ENCODE measurements at regions not wholly inside any gene's neighbourhood (a gene's known extent, or its start where the extent isn't known, plus 50 kb on each side); places are given as distances from the start of the nearest gene placed in this dataset.

DNA sequence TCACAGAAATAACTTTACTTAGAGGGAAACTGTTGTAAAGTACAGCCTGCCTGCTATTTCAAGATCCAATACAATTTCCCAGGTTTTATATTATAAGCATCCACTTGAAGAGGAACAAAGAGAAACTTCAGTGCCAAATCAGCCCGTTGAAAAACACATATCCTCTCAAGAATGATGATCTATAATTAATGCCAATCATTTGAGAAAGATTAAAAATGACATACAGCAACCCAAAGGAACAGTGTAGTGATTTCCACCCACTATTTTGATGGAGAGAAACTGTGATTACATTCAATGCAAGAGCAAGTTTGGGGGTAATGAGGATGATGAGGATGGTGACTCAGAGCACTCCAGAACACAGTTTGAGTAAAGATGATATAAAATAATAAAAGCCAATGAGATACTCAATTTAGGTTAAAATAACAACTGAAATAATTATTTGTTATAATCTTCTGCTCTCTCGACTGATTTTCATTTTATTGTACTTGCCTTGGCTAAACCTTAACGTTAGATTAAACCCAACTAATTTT is 715.5 kb downstream of the NCAM2 start:
- TF ChIP-seq, protein P1, sequence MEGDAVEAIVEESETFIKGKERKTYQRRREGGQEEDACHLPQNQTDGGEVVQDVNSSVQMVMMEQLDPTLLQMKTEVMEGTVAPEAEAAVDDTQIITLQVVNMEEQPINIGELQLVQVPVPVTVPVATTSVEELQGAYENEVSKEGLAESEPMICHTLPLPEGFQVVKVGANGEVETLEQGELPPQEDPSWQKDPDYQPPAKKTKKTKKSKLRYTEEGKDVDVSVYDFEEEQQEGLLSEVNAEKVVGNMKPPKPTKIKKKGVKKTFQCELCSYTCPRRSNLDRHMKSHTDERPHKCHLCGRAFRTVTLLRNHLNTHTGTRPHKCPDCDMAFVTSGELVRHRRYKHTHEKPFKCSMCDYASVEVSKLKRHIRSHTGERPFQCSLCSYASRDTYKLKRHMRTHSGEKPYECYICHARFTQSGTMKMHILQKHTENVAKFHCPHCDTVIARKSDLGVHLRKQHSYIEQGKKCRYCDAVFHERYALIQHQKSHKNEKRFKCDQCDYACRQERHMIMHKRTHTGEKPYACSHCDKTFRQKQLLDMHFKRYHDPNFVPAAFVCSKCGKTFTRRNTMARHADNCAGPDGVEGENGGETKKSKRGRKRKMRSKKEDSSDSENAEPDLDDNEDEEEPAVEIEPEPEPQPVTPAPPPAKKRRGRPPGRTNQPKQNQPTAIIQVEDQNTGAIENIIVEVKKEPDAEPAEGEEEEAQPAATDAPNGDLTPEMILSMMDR (IDR thresholded peaks at IDR 0.05), result no peak
- TF ChIP-seq POLR2AphosphoS5 (IDR thresholded peaks at IDR 0.05), result no peak

Data from suprapubic skin (tissue), 3 donors.